ENCODE measurements at regions not wholly inside any gene's neighbourhood (a gene's known extent, or its start where the extent isn't known, plus 50 kb on each side); places are given as distances from the start of the nearest gene placed in this dataset.

DNA sequence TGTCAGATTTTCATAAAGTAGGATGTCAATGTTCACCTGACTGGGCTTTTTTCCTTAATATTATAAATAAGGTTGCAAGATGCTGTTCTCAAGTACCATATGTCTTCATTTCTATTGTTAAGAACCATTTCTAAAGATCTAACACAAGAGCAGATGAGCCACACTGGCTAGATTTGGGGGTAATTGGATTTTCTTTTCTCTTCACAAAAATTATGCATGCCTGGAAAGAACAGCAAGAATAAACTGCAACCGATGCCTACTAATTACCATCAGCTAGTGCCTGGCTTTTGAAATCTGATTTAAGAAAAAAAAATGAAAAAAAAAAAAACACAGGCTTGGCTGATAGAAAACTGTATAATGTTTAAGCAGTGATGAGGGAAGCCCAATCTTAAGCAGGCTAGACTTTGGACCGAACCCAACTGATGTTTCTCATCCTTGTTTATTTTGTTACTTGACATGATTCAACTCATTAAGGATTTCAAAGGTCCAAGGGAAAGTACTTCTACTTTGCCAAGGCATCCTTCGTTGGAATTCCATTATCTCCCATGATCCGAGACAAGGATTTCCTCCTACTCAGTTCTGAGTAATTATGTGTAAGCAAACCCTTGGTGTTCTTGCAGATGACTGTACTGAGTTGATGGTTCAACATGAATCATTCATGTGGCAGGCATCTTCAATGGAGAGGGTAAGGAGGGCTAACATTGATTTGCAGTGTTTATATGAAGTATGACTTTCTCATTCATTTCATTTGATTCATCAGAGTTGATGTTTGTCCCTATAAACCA is 300.5 kb downstream of the SPRY2 start:
- TF ChIP-seq SIN3A (IDR thresholded peaks at IDR 0.05; ENCODE audit: borderline replicate concordance, insufficient read depth, low read length) (0 out of 2 replicates have a peak, but pooled peaks have one; percentile 71), POLR2AphosphoS5 (IDR thresholded peaks at IDR 0.05; ENCODE audit: low read depth, low read length) (peak; percentile 58; the same call in 1 of the 2 replicates), REST (IDR thresholded peaks at IDR 0.05; ENCODE audit: insufficient read depth in 1 of 2, low read depth in 2 of 2, low read length in 2 of 2) (peak in 1 of 2 experiments; percentile 67; a peak in 2 of 4 replicates), FOXP2 (optimal IDR thresholded peaks at IDR 0.05; ENCODE audit: borderline replicate concordance, extremely low read depth, extremely low read length, insufficient read depth) (no peak), TAF1 (IDR thresholded peaks at IDR 0.05; ENCODE audit: borderline replicate concordance, insufficient read depth, low read length) (0 out of 2 replicates have a peak, but pooled peaks have one; percentile 39)

Data from PFSK-1 (cell line).